ENCODE measurements at regions not wholly inside any gene's neighbourhood (a gene's known extent, or its start where the extent isn't known, plus 50 kb on each side); places are given as distances from the start of the nearest gene placed in this dataset.
"Not testable (repeated sequence)": the region's sequence is repeated elsewhere in the genome, so short reads cannot be mapped to it uniquely, and the experiment has no call there.

DNA sequence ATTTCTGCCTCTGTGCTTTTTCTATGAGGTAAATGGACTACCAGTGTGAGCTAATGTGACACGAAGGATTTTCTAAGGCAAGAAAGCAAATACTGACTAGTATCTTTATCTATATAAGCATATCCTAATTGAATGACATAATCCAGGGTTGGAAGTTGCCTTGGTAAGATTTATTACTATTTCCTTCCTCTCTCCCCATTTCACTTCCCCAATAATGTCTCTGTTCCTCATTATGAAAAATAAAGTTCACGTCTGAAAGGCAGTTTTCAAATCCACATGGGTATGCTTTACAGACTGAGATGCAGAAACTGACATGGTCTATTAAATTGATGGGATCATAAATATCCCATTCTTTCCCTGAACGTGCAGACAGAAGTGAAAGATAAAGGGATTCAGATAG, 86.0 kb downstream of the DTWD1 start:
- DNase-seq: peak; percentile 2

DNA sequence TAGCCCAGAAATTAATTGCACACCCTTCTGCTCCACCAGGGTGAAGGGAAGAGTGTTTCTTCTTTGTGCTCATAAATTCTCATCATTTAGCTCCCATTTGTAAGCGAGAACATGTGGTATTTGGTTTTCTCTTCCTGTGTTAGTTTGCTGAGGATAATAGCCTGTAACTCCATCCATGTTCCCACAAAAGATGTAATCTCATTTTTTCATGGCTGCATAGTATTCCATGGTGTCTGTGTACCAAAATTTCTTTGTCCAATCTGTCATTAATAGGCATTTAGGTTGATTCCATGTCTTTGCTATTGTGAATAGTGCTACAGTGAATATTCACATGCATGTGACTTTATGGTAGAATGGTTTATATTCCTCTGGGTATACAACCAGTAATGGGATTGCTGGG, 86.8 kb downstream of the DTWD1 start:
- DNase-seq: no peak

DNA sequence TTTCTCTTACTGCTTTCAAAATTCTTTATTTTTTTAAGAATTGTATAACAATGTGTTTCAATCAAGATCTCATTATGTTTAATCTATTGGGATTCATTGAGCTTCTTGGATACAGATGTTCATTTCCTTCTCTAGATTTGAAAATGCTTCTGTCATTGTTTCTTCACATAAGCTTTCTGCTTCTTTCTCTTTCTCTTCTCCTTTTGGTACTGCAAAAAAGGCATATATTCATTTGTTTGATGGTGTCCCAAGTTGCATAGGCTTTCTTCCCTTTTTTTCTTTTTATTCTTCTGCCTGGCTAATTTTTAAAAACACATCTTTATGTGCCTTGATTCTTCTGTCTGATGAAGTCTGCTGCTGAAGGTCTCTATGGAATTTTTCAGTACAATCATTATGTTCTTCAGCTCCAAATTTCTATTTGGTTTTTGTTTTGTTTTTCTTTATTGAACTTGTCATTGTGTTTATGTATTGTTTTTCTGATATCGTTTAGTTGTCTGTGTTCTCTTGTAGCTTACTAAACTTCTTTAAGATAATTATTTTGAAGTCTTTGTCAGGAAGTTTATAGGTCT, 88.9 kb downstream of the DTWD1 start:
- no peak for DNase-seq

DNA sequence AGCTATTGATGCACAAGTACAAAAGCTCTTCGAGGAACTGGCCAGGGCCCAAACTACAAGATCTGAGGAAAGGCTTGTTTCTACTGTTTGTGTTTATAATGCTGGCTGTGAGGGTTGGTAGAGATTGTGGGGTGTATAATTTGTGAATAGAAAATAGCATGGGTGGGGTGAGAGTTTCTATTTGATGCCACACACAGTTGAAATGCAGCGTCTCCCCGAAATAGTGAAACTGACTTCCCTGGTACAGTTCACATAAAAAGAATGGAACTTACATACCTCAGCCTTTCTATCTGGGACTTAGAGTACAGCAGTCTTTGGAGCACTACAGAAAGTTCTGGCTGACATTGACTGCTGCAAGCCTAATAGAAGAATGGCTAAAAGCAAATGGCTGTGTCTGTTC, 91.3 kb downstream of the DTWD1 start:
- DNase-seq: no peak

DNA sequence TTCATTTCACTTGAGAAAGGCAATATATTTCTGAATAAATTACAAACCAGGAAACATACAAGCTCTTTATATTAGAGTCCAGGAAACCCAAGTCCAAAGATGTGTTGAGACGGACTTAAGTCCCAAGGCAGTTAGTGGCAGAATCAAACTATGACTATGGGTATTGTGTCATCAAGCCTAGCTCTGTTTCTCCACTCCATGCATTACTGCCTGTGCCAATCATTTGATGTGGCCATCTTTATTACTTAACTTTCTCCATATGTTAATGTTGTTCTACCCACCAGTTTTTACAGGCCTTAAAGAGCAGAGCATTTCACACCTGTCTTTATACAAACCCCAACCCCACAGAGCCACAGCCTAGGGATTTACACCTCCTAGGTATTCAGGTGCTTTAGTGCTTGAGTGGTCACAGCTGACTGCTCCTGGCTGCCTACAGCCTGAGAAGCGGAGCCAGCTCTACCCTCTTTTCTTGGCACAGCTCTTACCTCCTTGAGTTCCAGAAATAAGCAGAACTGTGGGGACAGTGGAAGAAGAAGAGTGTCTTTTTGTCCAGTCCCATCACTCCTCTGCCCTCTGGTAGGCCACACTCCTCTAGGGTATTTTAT, 92.1 kb downstream of the DTWD1 start:
- DNase-seq: no peak

DNA sequence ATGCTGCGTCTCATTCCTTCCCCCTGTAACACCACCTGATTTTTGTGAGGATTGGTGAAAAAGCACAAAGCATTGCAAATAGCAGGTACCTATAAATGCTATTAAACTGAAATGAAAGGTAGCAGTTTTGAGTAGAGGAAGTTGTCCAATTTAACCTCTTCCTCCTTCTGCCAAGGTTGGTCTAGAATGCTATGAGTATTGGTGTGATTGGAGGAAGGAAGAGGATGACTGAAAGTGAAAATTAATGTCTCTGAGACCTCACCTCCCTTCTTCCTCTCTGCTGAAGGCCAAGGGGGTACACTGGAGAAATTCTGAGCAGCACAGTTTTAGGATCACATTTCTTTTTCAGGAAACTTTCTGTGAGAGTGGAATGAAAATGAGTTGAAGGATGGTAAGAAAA, 94.4 kb downstream of the DTWD1 start:
- no peak for DNase-seq

DNA sequence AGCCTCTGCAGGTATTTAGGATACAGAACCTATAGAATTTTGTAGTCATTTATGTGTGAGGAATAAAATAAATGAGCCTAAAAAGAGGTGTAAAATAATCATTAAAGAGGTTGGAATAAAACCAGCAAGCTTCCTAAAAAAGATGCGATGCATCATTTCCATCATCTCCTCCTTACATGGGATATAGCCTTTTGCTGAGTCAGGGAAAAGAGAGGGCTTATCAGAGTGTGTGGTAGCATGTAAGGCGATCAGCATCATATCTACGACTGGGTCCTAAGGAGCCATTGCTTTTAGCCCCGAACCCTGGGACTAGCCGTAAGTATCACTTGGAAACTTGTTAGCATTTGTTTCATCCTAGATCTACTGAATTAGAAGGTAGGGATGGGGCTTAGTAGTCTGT, 94.9 kb downstream of the DTWD1 start:
- no peak for DNase-seq

DNA sequence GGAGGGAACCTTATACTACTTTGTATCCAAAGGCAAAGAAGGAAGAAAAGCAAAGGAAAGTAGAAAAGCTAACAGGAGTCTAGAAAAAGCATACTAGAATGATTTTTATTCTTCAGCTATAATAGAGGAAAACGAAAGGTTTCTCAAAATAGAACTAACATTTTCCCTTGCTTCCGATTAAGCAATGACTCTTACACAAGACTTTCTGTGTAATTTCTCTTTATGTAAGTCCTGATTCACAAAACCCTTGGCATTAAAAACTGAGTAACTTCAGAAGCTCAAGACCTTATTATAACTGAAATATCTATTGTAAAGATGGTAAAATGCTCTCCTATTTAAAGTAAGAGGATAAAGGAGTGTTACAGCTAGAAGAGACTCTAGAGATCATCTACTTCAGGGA, 97.4 kb downstream of the DTWD1 start:
- DNase-seq: no peak

DNA sequence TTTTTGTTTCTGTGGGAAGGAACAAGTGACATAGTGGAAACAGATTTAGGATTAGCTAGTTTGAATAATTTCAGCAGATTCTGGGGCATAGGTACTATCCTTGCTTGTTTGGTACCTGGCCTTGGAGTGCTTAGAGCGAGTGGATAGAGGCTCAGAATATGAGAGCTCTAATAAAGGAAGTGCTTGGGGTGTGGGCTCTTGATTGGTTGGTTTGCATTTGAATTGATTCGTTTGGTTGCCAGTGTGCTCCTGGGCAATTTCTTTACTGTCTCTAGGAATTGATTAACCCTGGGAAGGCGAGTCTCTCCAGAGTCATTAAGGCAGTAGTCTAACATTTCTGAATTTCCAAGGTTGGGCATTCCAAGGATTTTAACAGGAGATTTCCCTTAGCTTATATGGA, 98.0 kb downstream of the DTWD1 start:
- DNase-seq: no peak

DNA sequence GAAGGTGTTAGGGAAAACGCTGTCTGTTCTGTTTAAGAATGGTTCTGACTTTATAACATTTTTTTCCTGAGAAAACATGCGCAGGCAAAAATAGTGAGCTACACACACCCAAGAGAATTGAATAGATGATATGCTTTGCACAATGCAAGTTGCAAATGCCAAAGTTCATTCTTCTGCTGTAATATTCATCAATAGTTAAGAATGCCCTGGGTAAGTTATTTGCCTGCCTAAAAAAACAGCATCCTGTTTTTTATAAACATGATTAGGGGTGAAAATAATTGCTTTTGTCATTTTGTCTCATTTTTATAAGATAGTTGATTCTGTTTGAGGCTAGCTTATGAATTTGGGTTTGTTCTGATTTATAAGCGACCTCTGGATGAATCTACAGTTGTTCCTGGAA, 99.4 kb downstream of the DTWD1 start:
- no peak for DNase-seq

DNA sequence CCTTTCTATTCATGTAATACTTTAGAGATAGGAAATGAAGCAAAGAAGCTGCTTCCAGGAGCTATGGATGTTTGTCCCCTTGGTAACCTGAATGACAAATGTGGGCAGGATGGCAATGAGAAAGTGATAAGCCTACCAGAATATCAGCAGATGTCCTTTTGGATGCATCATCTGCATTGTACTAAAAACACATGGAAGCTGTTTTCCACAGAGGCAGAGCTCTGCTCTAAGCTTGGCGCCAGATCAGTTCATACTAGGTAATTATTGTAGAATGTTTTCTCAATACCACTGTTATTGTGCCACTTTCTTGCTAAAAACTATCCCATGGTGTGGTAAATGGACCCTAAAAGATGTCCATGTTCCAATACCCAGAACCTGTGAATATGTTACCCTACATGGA, 100.2 kb downstream of the DTWD1 start:
- DNase-seq: no peak

DNA sequence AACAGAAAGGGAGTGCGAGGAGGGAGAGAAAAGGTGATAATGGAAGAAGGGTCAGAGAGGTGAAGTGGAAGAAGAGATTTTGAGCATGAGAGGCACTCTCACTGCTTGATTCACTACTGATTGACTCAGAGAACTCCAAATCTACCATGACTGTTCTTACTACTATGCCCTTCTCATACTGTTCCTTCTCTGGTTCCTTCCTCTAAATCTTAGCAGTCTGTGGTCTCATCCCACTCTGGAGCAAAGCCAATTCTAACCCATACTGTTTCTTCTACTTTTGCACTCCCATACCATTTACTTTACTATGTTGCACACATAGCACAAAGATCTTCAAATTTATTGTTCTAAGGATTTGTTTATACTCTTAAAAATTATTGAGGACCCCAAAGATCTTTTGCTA, 100.8 kb downstream of the DTWD1 start:
- DNase-seq: no peak

DNA sequence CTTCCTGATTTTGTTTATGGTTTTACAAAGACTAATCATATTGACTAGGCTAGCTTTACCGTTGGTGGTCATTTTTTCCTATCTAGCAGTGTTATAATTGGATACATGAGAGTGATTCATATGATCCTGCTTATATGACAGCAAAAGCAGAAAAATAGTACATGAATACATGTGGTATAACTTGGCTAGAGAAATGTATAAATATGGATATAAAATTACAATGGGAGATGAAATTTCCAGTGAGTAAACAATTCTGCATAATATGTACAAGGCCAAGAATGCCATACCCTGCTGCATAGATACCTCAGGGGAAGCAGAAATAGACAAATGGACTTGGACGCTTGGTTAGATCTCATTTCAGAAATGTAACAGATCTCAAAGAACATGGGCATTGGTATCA, 103.1 kb downstream of the DTWD1 start:
- no peak for DNase-seq

DNA sequence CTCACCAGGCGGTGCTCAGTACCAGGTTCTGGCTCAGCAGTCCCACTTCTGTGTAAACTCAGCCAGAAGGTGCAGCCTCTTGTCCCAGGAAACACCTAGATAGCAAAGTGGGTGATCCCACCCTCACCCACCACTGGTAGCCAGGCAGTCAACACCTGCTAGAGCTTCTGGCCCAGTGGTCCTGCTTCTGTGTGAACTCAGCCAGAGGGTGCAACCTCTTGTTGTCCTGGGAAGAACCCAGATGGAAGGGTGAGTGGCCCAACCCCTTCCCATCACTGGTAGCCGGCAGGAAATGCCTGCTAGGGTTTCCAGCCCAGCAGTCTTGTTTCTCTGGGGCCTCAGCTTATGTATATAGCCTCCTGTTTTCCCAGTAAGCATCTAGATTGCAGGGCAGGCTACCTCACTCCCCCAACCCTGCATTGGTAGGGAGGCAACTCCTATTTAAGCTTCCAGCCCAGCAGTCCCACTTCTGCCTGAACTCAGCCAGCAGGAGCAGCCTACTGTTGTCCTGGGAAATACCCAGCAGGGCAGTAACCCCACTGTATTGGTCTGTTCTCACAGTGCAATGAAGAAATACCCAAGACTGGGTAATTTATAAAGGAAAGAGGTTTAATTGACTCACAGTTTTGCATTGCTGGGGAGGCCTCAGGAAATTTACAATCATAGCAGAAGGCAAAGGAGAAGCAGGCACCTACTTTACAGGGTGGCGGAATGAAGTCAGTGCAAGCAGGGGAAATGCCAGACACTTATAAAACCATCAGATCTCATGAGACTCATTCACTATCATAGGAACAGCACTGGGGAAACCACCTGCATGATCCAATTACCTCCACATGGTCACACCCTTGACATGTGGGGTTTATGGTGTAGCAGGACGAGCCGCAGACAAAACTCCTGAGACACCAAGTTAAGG, 110.6 kb downstream of the DTWD1 start:
- no peak for DNase-seq

DNA sequence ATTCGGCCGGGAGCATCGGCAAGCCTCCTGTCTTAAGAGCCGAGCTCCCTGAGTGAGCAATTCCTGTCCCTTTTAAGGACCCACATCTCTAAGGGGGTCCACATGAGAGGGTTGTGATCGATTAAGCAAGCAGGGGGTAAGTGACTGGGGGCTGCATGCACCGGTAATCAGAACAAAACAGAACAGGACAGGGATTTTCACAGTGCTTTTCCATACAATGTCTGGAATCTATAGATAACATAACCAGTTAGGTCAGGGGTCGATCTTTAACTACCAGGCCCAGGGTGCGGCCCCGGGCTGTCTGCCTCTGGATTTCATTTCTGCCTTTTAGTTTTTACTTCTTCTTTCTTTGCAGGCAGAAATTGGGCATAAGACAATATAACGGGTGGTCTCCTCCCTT, 111.3 kb downstream of the DTWD1 start:
- DNase-seq: not testable (repeated sequence)

DNA sequence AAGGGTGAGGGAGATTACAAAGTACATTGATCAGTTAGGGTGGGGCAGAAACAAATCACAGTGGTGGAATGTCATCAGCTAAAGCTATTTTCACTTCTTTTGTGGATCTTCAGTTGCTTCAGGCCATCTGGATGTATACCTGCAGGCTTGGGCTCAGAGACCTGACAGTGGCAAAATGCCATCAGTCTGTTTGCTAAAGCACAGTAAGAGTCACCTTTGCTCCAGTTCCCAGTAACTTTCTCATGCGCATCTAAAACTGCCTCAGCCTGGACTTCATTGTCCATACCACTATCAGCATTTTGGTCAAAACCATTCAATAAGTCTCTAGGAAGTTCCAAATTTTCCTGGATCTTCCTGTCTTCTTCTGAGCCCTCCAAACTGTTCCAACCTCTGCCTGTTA, 113.2 kb downstream of the DTWD1 start:
- not testable (repeated sequence) for DNase-seq

DNA sequence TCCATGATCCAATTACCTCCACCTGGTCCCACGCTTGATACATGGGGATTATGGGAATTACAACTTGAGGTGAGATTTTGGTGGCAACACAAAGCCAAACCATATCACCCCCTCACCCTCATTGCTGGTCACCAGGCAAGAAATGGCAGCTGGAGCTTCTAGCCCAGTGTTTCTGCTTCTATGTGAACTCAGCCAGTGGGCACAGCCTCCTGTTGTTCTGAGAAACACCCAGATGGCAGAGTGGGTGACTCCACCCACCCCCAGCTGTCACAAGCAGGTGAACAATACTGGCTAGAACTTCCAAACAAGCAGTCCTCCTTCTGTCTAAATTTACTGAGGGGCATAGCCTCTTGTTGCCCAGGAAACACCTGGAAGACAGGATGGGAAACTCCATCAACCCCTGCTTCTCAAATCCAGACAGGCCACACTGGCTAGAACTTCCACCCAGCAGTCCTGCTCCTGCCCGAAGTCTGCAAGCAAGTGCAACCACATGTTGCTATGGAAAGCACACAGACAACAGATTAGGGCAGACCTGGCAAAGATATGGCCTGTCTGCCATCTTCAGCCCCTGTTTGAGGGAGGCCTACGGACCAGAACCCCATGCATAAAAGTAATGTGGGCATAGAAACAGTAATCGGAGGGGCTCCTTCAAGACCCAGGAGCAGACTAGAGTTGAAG, 114.1 kb downstream of the DTWD1 start:
- DNase-seq: no peak

DNA sequence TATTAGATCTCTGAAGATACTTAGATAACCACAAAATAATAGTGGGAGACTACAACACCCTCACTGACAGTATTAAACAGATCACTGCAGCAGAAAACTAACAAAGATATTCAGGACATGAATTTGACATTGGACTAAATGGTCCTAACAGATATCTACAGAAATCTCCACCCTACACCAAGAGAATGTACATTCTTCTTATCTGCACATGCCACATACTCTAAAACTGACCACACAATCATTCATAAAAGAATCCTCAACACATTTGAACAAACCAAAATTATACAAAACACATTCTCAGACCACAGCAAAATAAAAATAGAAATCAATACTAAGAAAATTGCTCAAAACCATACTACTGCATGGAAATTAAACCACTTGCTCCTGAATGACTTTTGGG, 116.3 kb downstream of the DTWD1 start:
- DNase-seq: no peak

DNA sequence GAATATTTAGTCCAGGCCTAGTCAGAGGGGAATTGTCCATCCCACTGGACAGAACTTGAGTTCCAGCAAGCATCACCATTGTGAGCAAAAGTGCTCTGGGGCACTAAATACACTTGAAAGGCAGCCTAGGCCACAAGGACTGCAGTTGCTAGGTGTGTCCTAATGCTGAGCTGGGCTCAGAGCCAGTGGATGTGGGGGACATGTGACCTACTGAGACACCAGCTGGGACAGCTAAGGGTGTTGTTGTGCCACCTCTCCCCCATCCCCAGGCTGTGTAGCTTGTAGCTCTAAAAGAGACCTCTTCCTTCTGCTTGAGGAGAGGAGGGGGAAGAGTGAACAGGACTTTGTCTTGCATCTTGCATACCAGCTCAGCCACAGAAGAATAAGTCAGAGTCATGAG, 120.9 kb downstream of the DTWD1 start:
- no peak for DNase-seq

DNA sequence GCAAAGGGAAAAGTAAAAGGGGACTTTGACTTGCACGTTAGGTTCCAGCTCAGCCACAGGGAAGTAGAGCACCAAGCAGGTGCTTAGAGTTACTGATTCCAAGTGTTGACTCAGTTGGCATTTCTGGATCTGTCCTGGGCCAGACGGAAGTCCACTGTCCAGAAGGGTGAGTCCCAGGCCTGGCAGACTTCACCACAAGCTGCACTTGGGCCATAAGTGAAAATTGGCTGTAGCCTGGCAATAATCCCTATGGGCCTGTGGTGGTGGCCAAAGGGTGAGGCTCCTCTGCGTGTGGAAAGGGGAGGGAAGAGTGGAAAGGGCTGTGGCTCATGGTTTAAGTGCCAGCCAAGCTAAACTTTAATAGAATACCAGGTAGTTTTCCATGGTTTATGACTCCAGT, 121.5 kb downstream of the DTWD1 start:
- DNase-seq: no peak

DNA sequence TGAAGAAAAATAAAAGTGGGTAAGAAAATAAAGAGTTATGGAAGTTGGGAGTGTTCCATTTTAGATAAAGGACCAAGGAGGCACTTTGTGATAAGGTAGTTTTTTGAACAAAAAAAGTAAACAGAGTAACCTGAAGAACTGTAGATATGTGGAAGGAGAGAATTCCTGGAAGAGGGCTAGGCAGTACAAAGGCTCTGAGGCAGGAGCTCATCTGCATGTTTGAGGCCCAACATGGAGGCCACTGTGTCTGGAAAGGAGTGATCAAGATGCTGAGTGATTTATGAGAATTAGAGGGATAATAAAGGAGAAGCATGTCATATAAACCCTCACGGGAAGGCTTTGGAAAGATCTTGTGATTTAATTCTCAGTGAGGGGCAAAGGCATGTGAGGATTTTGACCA, 126.5 kb downstream of the DTWD1 start:
- DNase-seq: no peak

DNA sequence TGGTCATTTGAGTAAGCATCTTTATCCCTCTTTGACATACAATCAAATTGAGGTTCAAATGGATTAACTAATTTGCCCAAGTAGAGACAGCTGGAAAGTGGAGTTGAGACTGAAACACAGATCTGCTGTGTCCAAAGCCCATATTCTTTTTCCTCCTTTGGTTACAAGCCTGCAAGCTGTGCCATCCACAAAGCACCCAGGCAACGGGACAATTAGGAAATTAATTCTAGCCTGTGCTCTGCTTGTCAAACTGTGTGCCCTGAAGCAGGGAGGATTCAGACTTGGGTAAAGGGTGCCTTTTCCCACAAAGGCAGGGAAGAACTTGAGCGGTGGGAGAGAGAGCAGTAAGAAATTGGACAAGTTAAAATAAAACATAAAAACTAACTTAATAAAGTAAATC, 127.9 kb downstream of the DTWD1 start:
- DNase-seq: no peak

DNA sequence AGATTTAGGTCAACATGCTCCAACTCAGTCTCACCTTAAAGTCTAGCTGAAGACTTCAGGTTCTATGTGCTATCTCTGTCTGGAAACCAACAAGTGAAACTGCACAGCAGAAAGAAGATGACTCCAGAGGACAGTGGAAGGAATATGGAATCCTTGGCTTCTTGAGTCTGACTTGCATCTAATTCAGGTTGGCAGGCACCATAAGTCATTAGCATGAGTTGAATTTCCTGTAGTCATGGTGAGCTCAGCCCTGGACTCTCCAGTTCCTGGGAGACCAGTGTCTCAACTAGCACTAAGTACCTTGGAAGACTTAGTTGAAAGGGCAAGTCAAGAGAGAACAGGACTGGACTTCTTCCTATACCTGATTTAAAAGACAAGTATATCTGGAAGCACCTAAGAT, 129.7 kb downstream of the DTWD1 start:
- DNase-seq: no peak

DNA sequence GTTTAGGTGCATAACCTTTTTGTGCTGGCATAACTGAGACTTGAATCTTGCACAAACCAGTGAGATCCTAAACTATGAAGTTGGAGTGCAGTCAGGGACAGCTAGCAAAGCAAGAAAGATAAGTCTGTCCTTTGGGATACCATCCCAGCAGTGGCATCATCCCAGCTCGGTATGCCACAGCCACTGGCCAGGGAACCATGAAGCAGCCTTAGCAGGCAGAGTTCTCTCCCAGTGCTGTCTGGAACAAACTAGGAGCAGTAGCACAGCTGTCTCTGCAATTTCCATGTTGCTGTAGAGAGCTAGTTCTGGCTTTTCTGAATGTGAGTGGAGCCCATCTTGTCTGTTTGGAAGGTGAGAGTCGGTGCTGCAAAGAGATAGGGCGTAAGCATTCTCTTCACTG, 130.3 kb downstream of the DTWD1 start:
- no peak for DNase-seq
